Hepatocyte (in vitro differentiated cells): ENCODE measurements at regions not wholly inside any gene's neighbourhood (a gene's known extent, or its start where the extent isn't known, plus 50 kb on each side); places are given as distances from the start of the nearest gene placed in this dataset.

Source experiments
- EZH2 ChIP-seq: fragments of 200-600 bp; sonication (generic); IDR thresholded peaks from 2 replicates; pipeline ENCODE4 v1.6.1; 2016; ENCODE audit warnings: antibody characterized with exemption, mild to moderate bottlenecking, borderline replicate concordance
- TF ChIP-seq, protein P1 (sequence below): fragments of 200-600 bp; sonication (generic); IDR thresholded peaks from 2 replicates; pipeline ENCODE4 v1.5.1; 2016; ENCODE audit warnings: antibody characterized with exemption, mild to moderate bottlenecking; ENCODE audit not compliant: poor library complexity

DNA sequence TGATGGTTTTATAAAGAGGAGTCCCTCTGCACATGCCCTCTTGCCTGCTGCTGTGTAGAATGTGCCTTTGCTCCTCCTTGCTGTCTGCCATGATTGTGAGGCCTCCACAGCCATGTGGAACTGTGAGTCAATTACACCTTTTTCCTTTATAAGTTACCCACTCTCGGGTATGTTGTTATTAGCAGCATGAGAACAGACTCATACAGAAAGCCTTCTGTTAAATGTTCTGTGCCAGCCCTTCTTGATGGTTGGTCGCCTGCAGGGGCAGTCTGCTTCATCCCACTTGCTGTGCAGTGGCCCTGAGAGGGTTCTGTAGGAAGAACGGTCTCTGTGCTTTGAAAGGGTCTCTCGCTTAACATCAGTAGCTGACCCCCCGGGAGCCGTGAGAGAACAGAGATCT lies 248.9 kb upstream of the IGFBP3 start:
- no peak for TF ChIP-seq EZH2
- TF ChIP-seq, protein P1, sequence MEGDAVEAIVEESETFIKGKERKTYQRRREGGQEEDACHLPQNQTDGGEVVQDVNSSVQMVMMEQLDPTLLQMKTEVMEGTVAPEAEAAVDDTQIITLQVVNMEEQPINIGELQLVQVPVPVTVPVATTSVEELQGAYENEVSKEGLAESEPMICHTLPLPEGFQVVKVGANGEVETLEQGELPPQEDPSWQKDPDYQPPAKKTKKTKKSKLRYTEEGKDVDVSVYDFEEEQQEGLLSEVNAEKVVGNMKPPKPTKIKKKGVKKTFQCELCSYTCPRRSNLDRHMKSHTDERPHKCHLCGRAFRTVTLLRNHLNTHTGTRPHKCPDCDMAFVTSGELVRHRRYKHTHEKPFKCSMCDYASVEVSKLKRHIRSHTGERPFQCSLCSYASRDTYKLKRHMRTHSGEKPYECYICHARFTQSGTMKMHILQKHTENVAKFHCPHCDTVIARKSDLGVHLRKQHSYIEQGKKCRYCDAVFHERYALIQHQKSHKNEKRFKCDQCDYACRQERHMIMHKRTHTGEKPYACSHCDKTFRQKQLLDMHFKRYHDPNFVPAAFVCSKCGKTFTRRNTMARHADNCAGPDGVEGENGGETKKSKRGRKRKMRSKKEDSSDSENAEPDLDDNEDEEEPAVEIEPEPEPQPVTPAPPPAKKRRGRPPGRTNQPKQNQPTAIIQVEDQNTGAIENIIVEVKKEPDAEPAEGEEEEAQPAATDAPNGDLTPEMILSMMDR = no peak
